ENCODE measurements at regions not wholly inside any gene's neighbourhood (a gene's known extent, or its start where the extent isn't known, plus 50 kb on each side); places are given as distances from the start of the nearest gene placed in this dataset.

DNA sequence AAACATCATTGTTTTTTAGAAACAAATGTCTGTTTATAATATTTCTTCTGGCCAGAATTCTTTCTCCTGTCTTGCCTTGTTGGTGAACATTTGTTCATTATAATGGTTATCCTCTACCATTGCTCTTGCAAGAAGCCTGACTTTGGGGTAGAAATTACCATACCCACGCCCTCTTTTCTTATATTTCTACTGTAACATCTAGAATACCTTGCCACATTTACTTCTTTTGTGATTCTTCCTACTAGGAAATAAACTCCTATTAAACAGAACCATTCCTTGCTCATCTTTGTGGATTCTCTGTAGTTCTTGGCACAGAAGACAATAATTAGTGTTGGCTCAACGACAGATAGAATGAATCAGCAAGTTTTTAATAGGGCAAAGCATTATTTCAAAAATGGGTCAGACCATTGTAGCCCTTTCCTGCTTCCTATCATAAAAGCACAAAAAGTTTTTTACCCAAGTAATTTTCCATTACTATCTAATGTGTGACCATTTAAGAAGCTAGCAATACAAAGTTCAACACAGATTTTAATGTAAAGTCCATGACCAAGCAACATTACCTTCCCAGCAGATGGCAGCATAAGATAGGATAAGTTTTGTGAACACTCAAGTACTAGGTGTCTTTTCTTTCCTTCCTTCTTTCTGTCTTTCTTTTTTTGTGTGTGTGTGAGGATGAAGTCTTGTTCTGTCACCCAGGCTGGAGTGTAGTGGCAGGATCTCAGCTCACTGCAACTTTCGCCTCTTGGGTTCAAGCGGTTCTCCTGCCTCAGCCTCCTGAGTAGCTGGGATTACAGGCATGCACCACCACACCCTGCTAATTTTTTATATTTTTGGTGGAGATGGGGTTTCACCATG is 270.4 kb downstream of the HGF start:
- 19% methylated on average over 4 of the region's 4 CpGs for WGBS (ENCODE audit: missing lambda C conversion rate)
- TF ChIP-seq SMC3 (IDR thresholded peaks at IDR 0.05) (peak; percentile 95), EHF (CRISPR knock-in tag; IDR thresholded peaks at IDR 0.05) (0 out of 2 replicates have a peak, but pooled peaks have one; percentile 28), PHF8 (IDR thresholded peaks at IDR 0.05; ENCODE audit: borderline replicate concordance, low read depth) (no peak), CBX2 (IDR thresholded peaks at IDR 0.05; ENCODE audit: borderline replicate concordance, low read depth) (no peak), EP300 (IDR thresholded peaks at IDR 0.05) (0 out of 5 replicates have a peak, but pooled peaks of 1 of the 2 experiments have one; percentile 8), CEBPB (IDR thresholded peaks at IDR 0.05) (peak in 1 of 2 experiments; percentile 37; a peak in 1 of 4 replicates), FOSL2 (IDR thresholded peaks at IDR 0.05) (no peak), FOSL2 (CRISPR knock-in tag; IDR thresholded peaks at IDR 0.05) (0 out of 2 replicates have a peak, but pooled peaks have one; percentile 24), RFX5 (IDR thresholded peaks at IDR 0.05) (no peak), POLR2A (IDR thresholded peaks at IDR 0.05; ENCODE audit: low read length) (no peak), RAD21 (conservative IDR thresholded peaks at IDR 0.05 in 1 of 2, IDR thresholded peaks at IDR 0.05 in 1 of 2) (peak; percentile 93 to 97), MAFK (IDR thresholded peaks at IDR 0.05; ENCODE audit: partially characterized antibody) (peak; percentile 99), NFE2L2 (conservative IDR thresholded peaks at IDR 0.05; ENCODE audit: low read length) (peak; percentile 83), GATA3 (IDR thresholded peaks at IDR 0.05; ENCODE audit: borderline replicate concordance) (peak; percentile 43; the same call in 1 of the 2 replicates), MYC (IDR thresholded peaks at IDR 0.05; ENCODE audit: borderline replicate concordance, low read length) (no peak), JUN (IDR thresholded peaks at IDR 0.05) (peak in 1 of 2 experiments; percentile 31; a peak in 2 of 5 replicates)
- TF ChIP-seq, protein P1, sequence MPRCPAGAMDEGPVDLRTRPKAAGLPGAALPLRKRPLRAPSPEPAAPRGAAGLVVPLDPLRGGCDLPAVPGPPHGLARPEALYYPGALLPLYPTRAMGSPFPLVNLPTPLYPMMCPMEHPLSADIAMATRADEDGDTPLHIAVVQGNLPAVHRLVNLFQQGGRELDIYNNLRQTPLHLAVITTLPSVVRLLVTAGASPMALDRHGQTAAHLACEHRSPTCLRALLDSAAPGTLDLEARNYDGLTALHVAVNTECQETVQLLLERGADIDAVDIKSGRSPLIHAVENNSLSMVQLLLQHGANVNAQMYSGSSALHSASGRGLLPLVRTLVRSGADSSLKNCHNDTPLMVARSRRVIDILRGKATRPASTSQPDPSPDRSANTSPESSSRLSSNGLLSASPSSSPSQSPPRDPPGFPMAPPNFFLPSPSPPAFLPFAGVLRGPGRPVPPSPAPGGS (IDR thresholded peaks at IDR 0.05), result no peak
- TF ChIP-seq, protein P2, sequence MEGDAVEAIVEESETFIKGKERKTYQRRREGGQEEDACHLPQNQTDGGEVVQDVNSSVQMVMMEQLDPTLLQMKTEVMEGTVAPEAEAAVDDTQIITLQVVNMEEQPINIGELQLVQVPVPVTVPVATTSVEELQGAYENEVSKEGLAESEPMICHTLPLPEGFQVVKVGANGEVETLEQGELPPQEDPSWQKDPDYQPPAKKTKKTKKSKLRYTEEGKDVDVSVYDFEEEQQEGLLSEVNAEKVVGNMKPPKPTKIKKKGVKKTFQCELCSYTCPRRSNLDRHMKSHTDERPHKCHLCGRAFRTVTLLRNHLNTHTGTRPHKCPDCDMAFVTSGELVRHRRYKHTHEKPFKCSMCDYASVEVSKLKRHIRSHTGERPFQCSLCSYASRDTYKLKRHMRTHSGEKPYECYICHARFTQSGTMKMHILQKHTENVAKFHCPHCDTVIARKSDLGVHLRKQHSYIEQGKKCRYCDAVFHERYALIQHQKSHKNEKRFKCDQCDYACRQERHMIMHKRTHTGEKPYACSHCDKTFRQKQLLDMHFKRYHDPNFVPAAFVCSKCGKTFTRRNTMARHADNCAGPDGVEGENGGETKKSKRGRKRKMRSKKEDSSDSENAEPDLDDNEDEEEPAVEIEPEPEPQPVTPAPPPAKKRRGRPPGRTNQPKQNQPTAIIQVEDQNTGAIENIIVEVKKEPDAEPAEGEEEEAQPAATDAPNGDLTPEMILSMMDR (IDR thresholded peaks at IDR 0.05), result peak; percentile 96
- Histone ChIP-seq H3K4me1 (peaks cover 23% of the 10 kb centered on the region), H3K4me3 (no peak overlapping the region), H3K27ac (peak overlapping the region; percentile 76 to 85), H3K9me3 (peaks cover 2% of the 10 kb centered on the region; the same call in 1 of the 3 replicates), H3K4me2 (peak overlapping the region; percentile 59)
- DNase-seq (ENCODE audit: low read depth in 1 of 2, low spot score in 1 of 2) (peak; percentile 52 to 93), ATAC-seq (peak; percentile 92 to 96), FAIRE-seq (peak; percentile 98)
- ChIA-PET CTCF (interaction anchor here (0.7 to 5.1 kb wide), 36 partner anchors 9 to 1230 kb away, joined by 3 to 64 read pairs (median 4); no protein-coding TSS in a partner anchor), POLR2A (no interaction called here)

DNA sequence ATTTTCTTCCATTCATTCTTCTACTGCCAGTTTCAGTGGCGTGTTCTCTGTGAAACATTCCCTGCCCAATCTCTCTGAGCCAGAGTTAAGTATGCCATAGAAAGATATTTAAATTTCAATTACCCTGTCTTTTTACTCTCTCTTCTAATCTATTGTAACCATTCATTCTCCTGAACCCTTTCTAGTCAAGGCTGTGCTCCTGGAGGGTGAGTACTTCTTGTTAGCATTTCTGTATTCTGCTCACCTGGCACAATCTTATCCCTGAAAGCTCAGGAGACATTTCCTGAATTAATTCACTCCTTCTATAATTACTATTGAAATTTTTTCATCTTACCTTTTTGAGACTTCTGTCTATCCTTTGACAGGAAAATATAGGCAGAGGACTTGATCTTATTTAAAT is 271.7 kb downstream of the HGF start:
- DNase-seq (ENCODE audit: low read depth in 1 of 2, low spot score in 1 of 2) (no peak), ATAC-seq (no peak), FAIRE-seq (no peak)
- peaks cover 2% of the 10 kb centered on the region; the same call in 1 of the 3 replicates for H3K9me3 ChIP-seq
- no peak overlapping the region for H3K4me3 ChIP-seq
- WGBS (ENCODE audit: missing lambda C conversion rate), result 94% methylated on average over 1 of the region's 1 CpG
- ChIA-PET POLR2A (no interaction called here), CTCF (interaction anchor here (1.3 to 5.1 kb wide), 7 partner anchors 10 to 1232 kb away, joined by 5 to 64 read pairs (median 31); no protein-coding TSS in a partner anchor)
- peaks cover 27% of the 10 kb centered on the region for H3K4me1 ChIP-seq
- H3K27ac ChIP-seq, result peak overlapping the region; percentile 60 to 76
- no peak overlapping the region for H3K4me2 ChIP-seq
- TF ChIP-seq HDAC2 (IDR thresholded peaks at IDR 0.05) (no peak), EHMT2 (IDR thresholded peaks at IDR 0.05; ENCODE audit: low read depth) (no peak), NFE2L2 (conservative IDR thresholded peaks at IDR 0.05; ENCODE audit: low read length) (no peak), RARB (CRISPR knock-in tag; IDR thresholded peaks at IDR 0.05) (no peak), SREBF2 (IDR thresholded peaks at IDR 0.05) (no peak), ZC3H11A (IDR thresholded peaks at IDR 0.05) (no peak), HOXA7 (CRISPR knock-in tag; IDR thresholded peaks at IDR 0.05) (no peak), MAZ (IDR thresholded peaks at IDR 0.05; ENCODE audit: borderline replicate concordance, low read depth, low read length) (no peak), RFX5 (IDR thresholded peaks at IDR 0.05) (no peak), HOXB5 (CRISPR knock-in tag; IDR thresholded peaks at IDR 0.05) (no peak), POLR2A (IDR thresholded peaks at IDR 0.05; ENCODE audit: low read length) (no peak)
- TF ChIP-seq, protein P3, sequence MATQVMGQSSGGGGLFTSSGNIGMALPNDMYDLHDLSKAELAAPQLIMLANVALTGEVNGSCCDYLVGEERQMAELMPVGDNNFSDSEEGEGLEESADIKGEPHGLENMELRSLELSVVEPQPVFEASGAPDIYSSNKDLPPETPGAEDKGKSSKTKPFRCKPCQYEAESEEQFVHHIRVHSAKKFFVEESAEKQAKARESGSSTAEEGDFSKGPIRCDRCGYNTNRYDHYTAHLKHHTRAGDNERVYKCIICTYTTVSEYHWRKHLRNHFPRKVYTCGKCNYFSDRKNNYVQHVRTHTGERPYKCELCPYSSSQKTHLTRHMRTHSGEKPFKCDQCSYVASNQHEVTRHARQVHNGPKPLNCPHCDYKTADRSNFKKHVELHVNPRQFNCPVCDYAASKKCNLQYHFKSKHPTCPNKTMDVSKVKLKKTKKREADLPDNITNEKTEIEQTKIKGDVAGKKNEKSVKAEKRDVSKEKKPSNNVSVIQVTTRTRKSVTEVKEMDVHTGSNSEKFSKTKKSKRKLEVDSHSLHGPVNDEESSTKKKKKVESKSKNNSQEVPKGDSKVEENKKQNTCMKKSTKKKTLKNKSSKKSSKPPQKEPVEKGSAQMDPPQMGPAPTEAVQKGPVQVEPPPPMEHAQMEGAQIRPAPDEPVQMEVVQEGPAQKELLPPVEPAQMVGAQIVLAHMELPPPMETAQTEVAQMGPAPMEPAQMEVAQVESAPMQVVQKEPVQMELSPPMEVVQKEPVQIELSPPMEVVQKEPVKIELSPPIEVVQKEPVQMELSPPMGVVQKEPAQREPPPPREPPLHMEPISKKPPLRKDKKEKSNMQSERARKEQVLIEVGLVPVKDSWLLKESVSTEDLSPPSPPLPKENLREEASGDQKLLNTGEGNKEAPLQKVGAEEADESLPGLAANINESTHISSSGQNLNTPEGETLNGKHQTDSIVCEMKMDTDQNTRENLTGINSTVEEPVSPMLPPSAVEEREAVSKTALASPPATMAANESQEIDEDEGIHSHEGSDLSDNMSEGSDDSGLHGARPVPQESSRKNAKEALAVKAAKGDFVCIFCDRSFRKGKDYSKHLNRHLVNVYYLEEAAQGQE (IDR thresholded peaks at IDR 0.05), result no peak
- TF ChIP-seq, protein P4, sequence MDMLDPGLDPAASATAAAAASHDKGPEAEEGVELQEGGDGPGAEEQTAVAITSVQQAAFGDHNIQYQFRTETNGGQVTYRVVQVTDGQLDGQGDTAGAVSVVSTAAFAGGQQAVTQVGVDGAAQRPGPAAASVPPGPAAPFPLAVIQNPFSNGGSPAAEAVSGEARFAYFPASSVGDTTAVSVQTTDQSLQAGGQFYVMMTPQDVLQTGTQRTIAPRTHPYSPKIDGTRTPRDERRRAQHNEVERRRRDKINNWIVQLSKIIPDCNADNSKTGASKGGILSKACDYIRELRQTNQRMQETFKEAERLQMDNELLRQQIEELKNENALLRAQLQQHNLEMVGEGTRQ (IDR thresholded peaks at IDR 0.05), result no peak
- TF ChIP-seq, protein P5, sequence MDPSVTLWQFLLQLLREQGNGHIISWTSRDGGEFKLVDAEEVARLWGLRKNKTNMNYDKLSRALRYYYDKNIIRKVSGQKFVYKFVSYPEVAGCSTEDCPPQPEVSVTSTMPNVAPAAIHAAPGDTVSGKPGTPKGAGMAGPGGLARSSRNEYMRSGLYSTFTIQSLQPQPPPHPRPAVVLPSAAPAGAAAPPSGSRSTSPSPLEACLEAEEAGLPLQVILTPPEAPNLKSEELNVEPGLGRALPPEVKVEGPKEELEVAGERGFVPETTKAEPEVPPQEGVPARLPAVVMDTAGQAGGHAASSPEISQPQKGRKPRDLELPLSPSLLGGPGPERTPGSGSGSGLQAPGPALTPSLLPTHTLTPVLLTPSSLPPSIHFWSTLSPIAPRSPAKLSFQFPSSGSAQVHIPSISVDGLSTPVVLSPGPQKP (IDR thresholded peaks at IDR 0.05; ENCODE audit: low read depth, low read length), result no peak
